Neural crest cell (in vitro differentiated cells): ENCODE measurements at regions not wholly inside any gene's neighbourhood (a gene's known extent, or its start where the extent isn't known, plus 50 kb on each side); places are given as distances from the start of the nearest gene placed in this dataset.

Experiments
- DNase-seq: peaks from one replicate; pipeline ENCODE4 v3.0.0; 2021; ENCODE audit warnings: low read depth, mixed read lengths, low spot score
- H3K27ac Mint-ChIP-seq: one replicate; pipeline ENCODE4 v1.8.0; 2021; ENCODE audit warnings: mild to moderate bottlenecking, mixed read lengths; ENCODE audit not compliant: unreplicated experiment
- H3K27me3 Mint-ChIP-seq: 2 replicates; pipeline ENCODE4 v1.8.0; 2021; ENCODE audit warnings: low read depth, mild to moderate bottlenecking, mixed read lengths
- H3K36me3 Mint-ChIP-seq: 2 replicates; pipeline ENCODE4 v1.8.0; 2021; ENCODE audit warnings: low read depth, mild to moderate bottlenecking, mixed read lengths
- H3K4me1 Mint-ChIP-seq: 2 replicates; pipeline ENCODE4 v1.8.0; 2021; ENCODE audit warnings: mixed read lengths
- H3K4me3 Mint-ChIP-seq: one replicate; pipeline ENCODE4 v1.8.0; 2021; ENCODE audit warnings: mild to moderate bottlenecking, mixed read lengths
- H3K9me3 Mint-ChIP-seq: 2 replicates; pipeline ENCODE4 v1.8.0; 2021; ENCODE audit warnings: mixed read lengths
- CTCF ChIP-seq: fragments of 200-600 bp; sonication (generic); conservative IDR thresholded peaks from 2 replicates; pipeline ENCODE4 v1.5.0; 2021; ENCODE audit warnings: antibody characterized with exemption, mild to moderate bottlenecking

- TF ChIP-seq CTCF, result no peak
- no peaks in the 10 kb centered on the region for H3K4me1 Mint-ChIP-seq
- H3K27me3 Mint-ChIP-seq, result no peaks in the 10 kb centered on the region
- no peak for DNase-seq
- no peak overlapping the region for H3K4me3 Mint-ChIP-seq
- H3K9me3 Mint-ChIP-seq, result peaks cover 5% of the 10 kb centered on the region
- H3K27ac Mint-ChIP-seq, result no peak overlapping the region
- H3K36me3 Mint-ChIP-seq, result no peaks in the 10 kb centered on the region
Observed at GRCh38 chr2:129585760-129586159, 393.7 kb upstream of the RAB6C start.

GRCh38 chr2:129587426-129588064, 391.9 kb upstream of the RAB6C start:
- Mint-ChIP-seq H3K36me3 (no peaks in the 10 kb centered on the region), H3K9me3 (no peaks in the 10 kb centered on the region), H3K27ac (no peak overlapping the region), H3K4me3 (no peak overlapping the region), H3K27me3 (no peaks in the 10 kb centered on the region), H3K4me1 (no peaks in the 10 kb centered on the region)
- TF ChIP-seq CTCF, result no peak
- DNase-seq, result no peak

GRCh38 chr2:129604560-129604959, 374.9 kb upstream of the RAB6C start:
- Mint-ChIP-seq H3K27ac (no peak overlapping the region), H3K27me3 (peaks cover 11% of the 10 kb centered on the region), H3K9me3 (peaks cover 18% of the 10 kb centered on the region), H3K4me1 (no peaks in the 10 kb centered on the region), H3K36me3 (peaks cover 8% of the 10 kb centered on the region), H3K4me3 (no peak overlapping the region)
- TF ChIP-seq CTCF, result no peak
- no peak for DNase-seq

- DNase-seq, result no peak
- H3K36me3 Mint-ChIP-seq, result peaks cover 5% of the 10 kb centered on the region
- H3K27me3 Mint-ChIP-seq, result peaks cover 11% of the 10 kb centered on the region
Observed at GRCh38 chr2:129605646-129606045, 373.8 kb upstream of the RAB6C start.

GRCh38 chr2:129606496-129607270, 372.8 kb upstream of the RAB6C start:
- H3K9me3 Mint-ChIP-seq, result peaks cover 9% of the 10 kb centered on the region
- no peak overlapping the region for H3K4me3 Mint-ChIP-seq
- H3K4me1 Mint-ChIP-seq, result no peaks in the 10 kb centered on the region
- peaks cover 19% of the 10 kb centered on the region for H3K27me3 Mint-ChIP-seq
- DNase-seq, result no peak
- peak overlapping the region; percentile 85 for H3K27ac Mint-ChIP-seq
- no peaks in the 10 kb centered on the region for H3K36me3 Mint-ChIP-seq
- TF ChIP-seq CTCF, result no peak

More at GRCh38 chr2:129605646-129606045, 373.8 kb upstream of the RAB6C start:
- H3K27ac Mint-ChIP-seq, result no peak overlapping the region
- no peak overlapping the region for H3K4me3 Mint-ChIP-seq
- peaks cover 15% of the 10 kb centered on the region for H3K9me3 Mint-ChIP-seq
- no peaks in the 10 kb centered on the region for H3K4me1 Mint-ChIP-seq
- no peak for TF ChIP-seq CTCF
